Esophagus squamous epithelium (tissue), 5 donors: ENCODE measurements at regions not wholly inside any gene's neighbourhood (a gene's known extent, or its start where the extent isn't known, plus 50 kb on each side); places are given as distances from the start of the nearest gene placed in this dataset.

Source experiments
- DNase-seq: peaks from one replicate; lab custom pipeline; 2025; lab: John Stamatoyannopoulos, UW
- H3K27ac ChIP-seq, 4 donors: fragments of 200-600 bp; sonication (generic); one replicate each; pipeline ENCODE4 v1.5.1; 2016 to 2019; ENCODE audit warnings: mild to moderate bottlenecking in 1 of 4
- H3K27me3 ChIP-seq, 4 donors: fragments of 200-600 bp; sonication (generic); 1 replicate in 3 of 4; 2 replicates in 1 of 4; pipeline versions ENCODE4 v1.5.1 to v1.6.0; 2017 to 2021; ENCODE audit warnings: antibody characterized with exemption in 1 of 4
- H3K36me3 ChIP-seq, 3 donors: fragments of 200-600 bp; sonication (generic); one replicate each; pipeline ENCODE4 v1.5.1; 2016 to 2019
- H3K4me1 ChIP-seq, 3 donors: fragments of 200-600 bp; sonication (generic); one replicate each; pipeline ENCODE4 v1.5.1; 2017 to 2019
- H3K4me3 ChIP-seq, 4 donors: fragments of 200-600 bp; sonication (generic); 1 replicate in 3 of 4; 2 replicates in 1 of 4; pipeline ENCODE4 v1.5.1; 2016 to 2019; ENCODE audit warnings: mild to moderate bottlenecking in 2 of 4, moderate library complexity in 1 of 4
- H3K9me3 ChIP-seq, 3 donors: fragments of 200-600 bp; sonication (generic); one replicate each; pipeline ENCODE4 v1.5.1; 2016 to 2019
- CTCF ChIP-seq, 6 experiments: fragments of 450-650 bp in 4 of 6; fragments of 200-600 bp in 2 of 6; sonication (generic) in 2 of 6; IDR thresholded peaks; one replicate each; pipeline ENCODE4 v1.5.1; 2016 to 2019; ENCODE audit warnings: antibody characterized with exemption in 6 of 6, mild to moderate bottlenecking in 4 of 6, moderate library complexity in 4 of 6
- POLR2A ChIP-seq, 4 donors: fragments of 450-650 bp; IDR thresholded peaks; one replicate each; pipeline ENCODE4 v1.6.1; 2017; ENCODE audit warnings: antibody characterized with exemption in 4 of 4, mild to moderate bottlenecking in 4 of 4, moderate library complexity in 3 of 4
- WGBS, 2 donors: methylation state at CpG; one replicate each; pipeline ENCODE4 v1.1.5; 2018; 5-methylcytosine and 5-hydroxymethylcytosine counted together
- intact Hi-C: fragments of 100-400 bp; cut with DNase I; formaldehyde crosslinking; loops from one replicate; pipeline ENCODE4 v1.15.0; 2022
- donor health status: DM: yes; HTN: yes; CAD: no.

- WGBS, 2 donors = 51 to 56% methylated on average over 5 of the region's 5 CpGs
- no peak for TF ChIP-seq POLR2A (IDR thresholded peaks at IDR 0.05)
- no peak for TF ChIP-seq CTCF (IDR thresholded peaks at IDR 0.05)
- Histone ChIP-seq H3K4me3 (no peak overlapping the region), H3K27me3 (no peaks in the 10 kb centered on the region), H3K27ac (no peak overlapping the region), H3K9me3 (no peaks in the 10 kb centered on the region), H3K36me3 (no peaks in the 10 kb centered on the region), H3K4me1 (peaks cover 0 to 14% (median 0%) of the 10 kb centered on the region in 3 donors)
- intact Hi-C loops = no loop called here
- no peak for DNase-seq
These were observed 211.9 kb upstream of the SLC10A2 start for GRCh38 chr13:103277959-103278694.

- Histone ChIP-seq H3K36me3 (no peaks in the 10 kb centered on the region), H3K27ac (no peak overlapping the region), H3K4me1 (peaks cover 0 to 6% (median 0%) of the 10 kb centered on the region in 3 donors), H3K27me3 (no peaks in the 10 kb centered on the region), H3K9me3 (no peaks in the 10 kb centered on the region), H3K4me3 (no peak overlapping the region)
- no peak for TF ChIP-seq POLR2A (IDR thresholded peaks at IDR 0.05)
- WGBS, 2 donors = 36 to 49% methylated on average over 8 of the region's 8 CpGs
- intact Hi-C loops = no loop called here
- no peak for DNase-seq
These were observed 210.7 kb upstream of the SLC10A2 start for GRCh38 chr13:103276775-103277498.

GRCh38 chr13:103275722-103276121, 209.5 kb upstream of the SLC10A2 start:
- Histone ChIP-seq H3K9me3 (no peaks in the 10 kb centered on the region), H3K4me1 (peaks cover 0 to 6% (median 0%) of the 10 kb centered on the region in 3 donors), H3K36me3 (no peaks in the 10 kb centered on the region), H3K4me3 (no peak overlapping the region), H3K27ac (no peak overlapping the region), H3K27me3 (no peaks in the 10 kb centered on the region)
- TF ChIP-seq CTCF (IDR thresholded peaks at IDR 0.05) = no peak
- no peak for TF ChIP-seq POLR2A (IDR thresholded peaks at IDR 0.05)
- WGBS, 2 donors = 76 to 82% methylated on average over 4 of the region's 4 CpGs
- DNase-seq = no peak
- intact Hi-C loops = no loop called here

GRCh38 chr13:103275081-103275480, 208.9 kb upstream of the SLC10A2 start:
- no peak for TF ChIP-seq CTCF (IDR thresholded peaks at IDR 0.05)
- no peak for TF ChIP-seq POLR2A (IDR thresholded peaks at IDR 0.05)
- Histone ChIP-seq H3K4me3 (no peak overlapping the region), H3K36me3 (no peaks in the 10 kb centered on the region), H3K27ac (no peak overlapping the region), H3K9me3 (no peaks in the 10 kb centered on the region), H3K27me3 (no peaks in the 10 kb centered on the region), H3K4me1 (peaks cover 0 to 6% (median 0%) of the 10 kb centered on the region in 3 donors)
- intact Hi-C loops = no loop called here
- WGBS, 2 donors = 81 to 84% methylated on average over 2 of the region's 2 CpGs
- DNase-seq = no peak

- Histone ChIP-seq H3K4me1 (peaks cover 0 to 6% (median 0%) of the 10 kb centered on the region in 3 donors), H3K27me3 (no peaks in the 10 kb centered on the region), H3K27ac (no peak overlapping the region), H3K9me3 (no peaks in the 10 kb centered on the region), H3K36me3 (no peaks in the 10 kb centered on the region), H3K4me3 (no peak overlapping the region)
- no peak for DNase-seq
- intact Hi-C loops = no loop called here
- no peak for TF ChIP-seq POLR2A (IDR thresholded peaks at IDR 0.05)
- no peak for TF ChIP-seq CTCF (IDR thresholded peaks at IDR 0.05)
These were observed 207.6 kb upstream of the SLC10A2 start for GRCh38 chr13:103273825-103274224.
